Ramos (cell line): ENCODE measurements at regions not wholly inside any gene's neighbourhood (a gene's known extent, or its start where the extent isn't known, plus 50 kb on each side); places are given as distances from the start of the nearest gene placed in this dataset.

ENCODE experiments used
- in situ Hi-C: fragments of 300-500 bp; cut with MboI; formaldehyde crosslinking; loops from one replicate; pipeline ENCODE4 v1.14.3; 2022; ENCODE audit warnings: low sequenced_read_pairs; ENCODE audit not compliant: unreplicated experiment

GRCh38 chr16:85454171-85454872, 158.8 kb upstream of the GSE1 start:
- in situ Hi-C loops, result no loop called here

GRCh38 chr16:85455534-85455933, 157.6 kb upstream of the GSE1 start:
- in situ Hi-C loops, result no loop called here

- in situ Hi-C loops, result no loop called here
Observed at GRCh38 chr16:85457366-85457765, 155.8 kb upstream of the GSE1 start.

GRCh38 chr16:85458968-85459367, 154.2 kb upstream of the GSE1 start:
- in situ Hi-C loops, result no loop called here

GRCh38 chr16:85459529-85460251, 153.4 kb upstream of the GSE1 start:
- in situ Hi-C loops, result no loop called here

DNA sequence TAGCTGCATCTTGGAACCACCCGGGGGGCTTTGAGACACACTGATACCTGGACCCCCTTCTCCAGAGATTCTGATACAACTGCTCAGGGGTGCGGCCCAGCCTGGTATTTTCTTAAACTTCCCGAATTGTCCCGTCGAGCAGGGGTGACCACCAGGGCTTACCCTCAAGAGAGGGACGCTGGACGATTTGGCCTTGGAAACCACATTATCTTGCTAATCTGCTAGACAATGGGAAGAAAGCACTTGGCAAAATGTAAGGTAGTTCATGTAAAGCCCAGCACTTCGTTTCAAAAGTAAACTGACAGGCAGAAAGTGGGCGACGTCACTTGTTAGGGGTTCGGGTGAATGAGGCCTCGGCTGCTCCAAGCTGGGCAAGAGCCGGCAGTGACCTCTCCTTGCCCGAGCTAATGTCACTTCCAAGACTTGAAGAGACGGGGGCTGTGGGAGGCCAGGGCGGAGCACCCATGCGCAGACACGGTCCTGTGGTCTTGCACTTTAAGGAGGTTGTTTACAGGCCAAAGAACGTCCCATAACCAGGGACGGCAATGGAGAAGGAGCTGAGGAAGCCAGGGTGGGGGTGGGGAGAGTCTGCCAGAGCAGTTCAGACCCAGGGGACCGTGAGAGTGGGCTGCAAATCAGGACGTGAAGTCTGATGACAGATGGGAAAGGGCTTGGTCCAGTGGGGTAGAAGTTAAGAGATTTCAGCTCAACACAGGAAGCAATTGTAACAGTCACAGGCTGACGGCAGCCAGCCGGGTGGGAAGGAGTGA, 152.7 kb upstream of the GSE1 start:
- in situ Hi-C loops, result no loop called here

DNA sequence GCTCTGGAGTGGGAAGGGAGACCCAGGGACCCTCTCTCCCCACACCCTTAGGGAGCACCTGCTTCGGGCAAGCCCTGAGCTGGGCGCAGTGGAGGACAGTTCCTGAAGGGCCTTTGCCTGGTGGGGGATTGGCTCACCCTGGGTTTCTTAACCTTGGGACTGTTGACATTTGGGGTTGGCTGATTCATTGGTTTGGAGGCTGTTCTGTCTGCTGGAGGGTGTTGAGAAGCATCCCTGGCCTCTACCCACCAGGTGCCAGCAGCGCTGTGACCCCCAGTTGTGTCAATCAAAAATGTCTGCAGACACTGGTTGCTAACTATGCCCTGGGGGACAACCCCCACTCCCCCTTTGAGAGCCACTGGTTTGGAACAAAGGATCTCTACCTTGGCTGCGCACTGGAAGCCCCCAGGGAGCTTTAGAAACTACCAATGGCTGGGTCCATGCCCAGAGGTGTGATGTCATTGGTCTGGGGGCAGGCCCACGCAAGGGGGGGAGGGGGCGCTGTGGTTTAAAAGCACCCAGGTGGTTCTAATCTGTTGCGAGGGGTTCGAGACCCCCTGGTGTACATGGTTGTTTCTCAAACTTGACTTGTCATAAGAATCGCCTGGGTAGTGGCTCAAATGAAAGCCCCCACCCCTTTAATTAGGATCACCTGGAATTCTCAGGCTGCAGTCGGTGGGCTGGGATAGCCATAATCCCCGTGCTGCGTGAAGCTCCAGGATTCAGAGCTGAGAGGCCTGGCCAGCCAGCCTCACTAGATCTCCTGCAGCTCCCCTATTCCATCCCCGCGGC, 151.9 kb upstream of the GSE1 start:
- in situ Hi-C loops, result no loop called here

GRCh38 chr16:85461814-85462713, 151.1 kb upstream of the GSE1 start:
- in situ Hi-C loops, result no loop called here

- in situ Hi-C loops, result no loop called here
Observed at GRCh38 chr16:85462714-85463611, 150.2 kb upstream of the GSE1 start.

DNA sequence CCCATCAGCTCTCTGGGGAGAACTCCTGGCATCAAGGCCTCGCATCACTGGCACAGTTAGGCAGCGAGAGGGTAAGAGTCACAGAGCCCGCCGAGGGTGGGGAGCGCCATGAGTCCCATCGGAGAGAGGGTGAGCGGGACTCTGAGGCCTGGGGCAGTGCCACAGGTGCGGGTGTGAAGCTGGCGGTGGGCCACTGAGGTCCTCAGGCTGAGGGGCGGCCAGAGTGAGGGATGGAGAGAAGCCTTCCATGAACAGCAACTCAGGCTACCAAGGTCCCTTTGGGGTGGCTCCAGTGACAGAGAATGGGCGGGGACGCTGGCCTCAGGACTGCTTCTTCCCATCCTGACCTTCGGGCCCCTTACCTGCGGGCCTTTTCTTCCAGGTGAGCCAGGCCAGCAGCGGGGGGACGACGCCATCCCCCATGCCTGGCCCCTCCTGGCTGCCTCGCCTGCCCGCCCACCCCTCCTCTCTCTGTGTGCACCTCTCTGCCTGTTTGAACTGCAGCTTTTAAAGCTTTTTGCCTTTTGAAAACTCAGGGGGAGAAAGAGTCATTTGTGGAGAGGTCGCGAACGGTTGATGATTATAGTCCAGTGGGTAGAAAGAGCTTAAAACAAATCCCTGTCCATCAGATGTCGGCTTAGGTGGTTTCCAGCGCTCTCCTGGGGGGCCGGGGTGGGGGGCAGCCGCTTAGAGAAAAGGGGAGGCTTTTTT, 149.3 kb upstream of the GSE1 start:
- in situ Hi-C loops, result no loop called here

- in situ Hi-C loops, result no loop called here
Observed at GRCh38 chr16:85464383-85465305, 148.5 kb upstream of the GSE1 start.

- in situ Hi-C loops, result no loop called here
Observed at GRCh38 chr16:85465328-85466303, 147.5 kb upstream of the GSE1 start.

DNA sequence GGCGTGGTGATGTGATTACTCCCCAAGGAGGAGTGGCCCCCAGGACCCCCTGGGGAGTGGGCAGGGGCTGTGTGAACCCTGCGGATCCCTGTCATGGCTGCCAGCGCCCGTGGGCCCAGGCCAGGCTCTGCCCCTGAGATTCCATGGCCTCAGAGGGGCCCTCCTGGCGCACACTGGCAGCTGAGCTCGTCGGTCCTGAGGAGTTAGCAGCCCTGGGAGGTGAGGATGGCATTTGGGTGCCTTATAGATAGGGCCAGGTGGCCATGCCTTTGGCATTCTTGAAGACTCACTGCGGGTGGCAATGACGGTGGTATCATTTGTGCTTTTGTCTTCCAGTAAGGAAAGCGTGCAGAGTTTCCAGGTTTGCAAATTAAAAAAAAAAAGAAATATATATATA, 146.8 kb upstream of the GSE1 start:
- in situ Hi-C loops, result no loop called here

DNA sequence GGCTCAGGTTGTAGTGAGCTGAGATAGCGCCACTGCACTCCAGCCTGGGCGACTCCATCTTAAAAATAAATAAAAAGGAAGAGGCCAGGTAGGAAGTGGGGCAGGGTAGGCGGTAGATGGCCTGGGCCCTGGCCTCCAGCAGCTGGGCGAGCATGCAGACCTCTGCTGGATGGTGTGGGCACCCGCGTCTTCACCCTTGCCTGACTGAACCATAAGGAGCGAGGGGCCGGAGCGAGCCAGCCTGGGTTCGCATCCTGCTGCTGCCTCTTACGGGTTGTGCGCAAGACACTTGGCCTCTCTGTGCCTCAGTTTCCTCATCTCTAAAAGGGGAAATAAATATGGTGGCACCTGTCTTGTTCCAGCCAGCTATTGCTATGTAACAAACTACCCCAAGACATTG, 146.1 kb upstream of the GSE1 start:
- in situ Hi-C loops, result no loop called here

- in situ Hi-C loops, result no loop called here
Observed at GRCh38 chr16:85469929-85470590, 143.1 kb upstream of the GSE1 start.
